ENCODE measurements at regions not wholly inside any gene's neighbourhood (a gene's known extent, or its start where the extent isn't known, plus 50 kb on each side); places are given as distances from the start of the nearest gene placed in this dataset.
"Not testable (repeated sequence)": the region's sequence is repeated elsewhere in the genome, so short reads cannot be mapped to it uniquely, and the experiment has no call there.

DNA sequence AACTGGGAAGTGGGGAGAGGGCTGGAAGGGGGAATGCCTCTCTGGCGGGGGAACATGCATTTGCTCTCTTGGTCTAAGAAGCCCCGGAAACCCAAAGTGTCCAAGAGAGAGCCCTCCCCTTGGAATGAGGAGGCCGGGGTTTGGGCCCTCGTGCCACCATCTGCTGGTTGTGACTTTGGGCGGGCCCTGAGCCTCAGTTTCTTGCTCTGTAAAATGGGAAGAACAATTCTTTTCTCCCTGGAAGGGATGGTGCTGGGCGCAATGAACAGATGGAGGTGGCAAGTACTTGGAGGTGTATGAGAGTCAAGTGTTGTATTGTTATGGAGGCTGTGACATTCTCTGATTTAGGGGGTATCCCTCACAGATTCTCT is 69.9 kb upstream of the TARDBP start:
- no peak for DNase-seq

DNA sequence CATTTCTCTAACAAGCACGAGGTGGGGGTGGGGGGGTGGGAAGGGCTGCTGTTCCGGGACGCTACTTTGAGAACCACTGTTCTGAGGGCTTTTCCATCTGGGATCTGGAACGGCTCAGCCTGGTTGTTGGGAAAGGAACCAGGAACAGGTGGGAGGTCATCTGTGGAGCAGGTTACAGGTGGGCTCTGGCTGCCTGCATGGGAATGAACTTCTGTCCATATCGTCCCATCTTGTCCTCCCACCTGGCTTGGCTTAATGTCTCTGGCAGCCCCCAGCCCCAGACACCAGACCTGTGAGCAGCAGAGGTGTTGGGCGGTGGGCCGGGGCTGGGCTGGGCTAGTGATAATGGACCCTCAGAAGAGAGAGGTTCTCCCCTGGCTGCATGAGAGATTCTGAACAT is 69.4 kb upstream of the TARDBP start:
- DNase-seq = no peak

DNA sequence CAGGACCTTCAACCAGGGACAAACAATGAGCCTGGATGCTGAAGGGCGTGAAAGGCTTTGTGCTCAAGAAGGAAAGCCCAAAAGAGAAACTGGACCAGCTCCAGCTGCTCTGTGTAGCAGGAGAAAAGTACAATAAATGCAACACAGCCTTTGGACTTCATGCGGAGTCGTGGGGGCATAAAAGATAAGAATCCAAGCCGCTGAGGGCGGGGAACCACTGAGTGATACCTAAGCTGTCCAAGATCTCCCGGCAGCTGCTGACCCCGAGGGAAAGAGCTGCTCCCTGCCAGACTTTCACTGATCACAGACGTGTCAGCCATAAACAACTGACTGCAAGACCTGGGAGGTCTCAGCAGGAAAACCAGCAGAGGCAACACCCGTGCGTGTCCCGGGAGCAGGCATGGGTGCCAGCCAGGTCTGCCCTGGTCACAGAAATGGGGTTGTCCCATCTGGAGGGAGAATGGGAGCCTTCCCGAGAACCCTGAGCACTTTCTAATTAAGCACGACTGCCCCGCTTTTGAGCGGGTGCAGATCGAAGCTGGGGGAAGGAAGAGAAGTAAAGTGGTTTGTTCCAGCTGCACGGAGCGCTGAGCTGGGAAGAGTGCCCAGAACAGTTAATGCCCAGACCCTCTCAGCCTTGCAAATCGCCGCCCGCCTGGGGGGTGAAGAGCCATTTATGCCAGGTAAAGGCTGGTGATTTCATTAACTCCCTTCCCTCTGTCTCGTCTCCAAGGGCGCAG is 68.3 kb upstream of the TARDBP start:
- DNase-seq = no peak

DNA sequence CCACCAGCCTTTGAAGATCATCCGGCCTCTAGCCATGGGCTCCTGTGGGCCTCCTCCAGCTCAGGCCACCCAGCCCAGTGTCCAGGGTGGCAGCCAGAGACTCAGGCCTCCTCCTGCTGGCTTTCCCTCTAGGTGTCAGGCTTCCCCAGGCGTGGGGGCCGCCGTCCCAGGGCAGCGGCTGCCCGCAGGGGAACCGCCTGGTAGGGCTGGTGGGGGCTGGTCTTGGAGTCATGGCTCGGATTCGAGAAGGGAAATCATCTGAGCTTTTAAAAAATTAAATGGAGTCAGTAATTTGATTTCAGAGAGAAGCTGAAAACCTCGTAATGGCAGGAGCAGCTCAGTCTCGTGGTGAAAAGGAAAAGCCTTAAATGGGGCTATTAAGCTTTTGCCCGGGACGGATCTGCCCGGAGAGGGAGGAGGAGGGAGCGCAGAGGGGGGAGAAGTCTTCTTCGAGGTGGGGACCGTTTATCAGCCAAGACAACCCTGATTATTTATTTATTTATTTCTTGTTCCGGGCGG is 66.4 kb upstream of the TARDBP start:
- DNase-seq = no peak

DNA sequence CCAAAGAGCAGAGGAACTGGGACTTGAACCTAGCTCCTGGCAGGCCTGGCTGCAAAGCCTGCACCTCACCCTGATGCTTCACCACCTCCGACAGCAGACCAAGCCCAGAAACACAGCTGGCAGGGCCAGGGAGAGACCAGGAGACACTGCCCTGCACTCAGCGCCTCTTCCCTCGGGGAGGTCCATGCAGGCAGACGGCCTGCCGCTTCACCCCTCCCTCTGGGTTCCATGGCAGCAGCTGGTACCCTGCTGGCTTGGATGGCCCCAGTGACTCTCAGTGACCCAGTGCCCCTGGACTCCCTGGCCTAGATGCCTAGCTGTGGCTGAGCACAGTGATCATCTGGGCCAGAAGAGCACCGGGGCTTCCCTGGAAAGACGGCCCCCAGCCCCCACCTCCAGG is 65.3 kb upstream of the TARDBP start:
- no peak for DNase-seq

DNA sequence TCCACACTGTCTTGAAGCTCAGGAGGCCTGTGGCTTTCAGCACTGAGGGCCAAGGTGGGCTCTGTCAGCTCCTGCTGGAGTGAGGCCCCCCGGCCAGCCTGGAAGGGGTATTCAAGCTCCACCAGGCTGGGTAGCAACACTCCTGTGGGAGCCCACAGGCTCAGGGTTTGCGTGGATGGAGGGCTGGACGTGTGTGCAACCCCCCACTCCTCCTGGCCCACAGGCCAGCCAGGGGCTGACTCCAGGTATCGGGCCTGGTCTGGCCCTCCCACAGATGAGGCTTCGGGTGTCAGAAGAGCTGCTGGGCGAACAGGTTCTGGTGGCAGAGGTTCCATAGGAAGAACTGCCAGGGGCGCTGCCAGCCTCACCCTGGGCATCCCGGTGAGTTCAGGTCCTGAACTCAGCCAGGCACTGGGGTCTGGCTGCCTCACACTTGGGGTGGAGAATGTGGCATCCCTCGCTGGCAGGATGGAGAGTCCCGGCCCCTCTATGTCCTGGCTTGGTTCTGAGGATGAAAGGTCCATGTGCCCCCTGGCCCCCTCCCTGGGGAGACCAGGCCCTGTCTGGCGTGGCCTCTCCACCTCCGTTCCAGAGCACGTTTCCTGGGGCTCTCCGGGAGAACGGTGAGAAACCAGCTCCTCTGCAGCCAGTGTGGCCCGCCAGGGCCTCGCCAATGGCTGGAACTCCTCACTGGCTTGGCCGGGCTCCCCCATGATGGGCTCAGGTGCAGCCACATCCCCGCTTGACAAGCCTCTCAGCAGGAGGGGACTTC is 64.6 kb upstream of the TARDBP start:
- DNase-seq = no peak

DNA sequence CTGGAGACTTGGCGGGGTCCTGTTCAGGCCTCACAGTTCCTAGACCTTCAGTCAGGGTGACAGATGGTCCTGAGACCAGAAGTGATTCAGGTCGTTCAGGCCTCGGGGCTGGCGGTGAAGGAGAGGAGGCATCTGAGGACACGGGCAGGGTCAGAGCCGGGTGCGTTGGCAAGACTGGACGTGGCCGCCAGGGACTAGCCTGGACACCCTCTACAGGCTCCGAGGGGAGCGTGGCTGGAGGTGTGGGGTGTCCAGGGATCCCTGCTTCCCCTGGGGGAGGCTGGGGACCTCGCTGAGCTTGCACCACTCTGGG is 64.0 kb upstream of the TARDBP start:
- no peak for DNase-seq

DNA sequence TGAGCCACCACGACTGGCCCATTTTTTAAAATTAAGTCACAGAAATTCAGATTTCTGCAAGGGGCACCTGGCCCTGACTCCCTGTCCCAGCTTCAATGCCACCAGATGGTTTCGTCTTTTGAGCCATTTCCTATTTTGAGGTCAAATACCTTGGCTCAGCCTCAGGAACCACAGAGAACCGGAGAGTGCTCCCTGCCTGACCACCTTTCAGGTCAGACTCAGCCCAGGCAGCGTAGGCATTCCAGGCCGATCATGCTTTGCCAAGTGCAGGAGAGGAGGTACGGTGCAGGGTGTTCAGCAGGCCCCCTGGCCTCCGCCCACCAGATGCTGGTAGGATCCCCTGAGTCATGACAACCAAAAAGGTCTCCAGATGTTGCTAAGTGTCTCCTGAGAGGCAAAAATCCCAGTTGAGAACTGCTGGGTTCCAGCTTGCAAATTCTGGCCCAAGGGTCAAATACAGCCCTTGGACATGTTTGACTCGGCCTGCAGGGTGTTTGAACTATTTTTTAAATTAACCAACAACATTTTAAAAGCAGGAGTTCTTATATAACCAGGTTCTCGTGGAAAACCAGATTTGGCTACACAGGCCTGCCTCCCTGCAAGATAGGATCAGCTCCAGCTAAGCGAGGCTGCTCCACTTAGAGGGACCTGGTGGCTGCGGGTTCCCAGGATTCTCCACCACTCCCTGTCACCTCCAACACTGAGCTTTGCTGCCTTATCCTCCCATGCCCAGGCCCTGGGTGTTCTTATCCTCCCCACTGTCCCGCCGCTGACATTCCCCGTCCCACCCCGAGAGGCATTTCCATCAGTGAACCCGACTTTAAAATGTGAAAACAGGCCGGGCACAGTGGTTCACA is 61.9 kb upstream of the TARDBP start:
- DNase-seq = no peak

DNA sequence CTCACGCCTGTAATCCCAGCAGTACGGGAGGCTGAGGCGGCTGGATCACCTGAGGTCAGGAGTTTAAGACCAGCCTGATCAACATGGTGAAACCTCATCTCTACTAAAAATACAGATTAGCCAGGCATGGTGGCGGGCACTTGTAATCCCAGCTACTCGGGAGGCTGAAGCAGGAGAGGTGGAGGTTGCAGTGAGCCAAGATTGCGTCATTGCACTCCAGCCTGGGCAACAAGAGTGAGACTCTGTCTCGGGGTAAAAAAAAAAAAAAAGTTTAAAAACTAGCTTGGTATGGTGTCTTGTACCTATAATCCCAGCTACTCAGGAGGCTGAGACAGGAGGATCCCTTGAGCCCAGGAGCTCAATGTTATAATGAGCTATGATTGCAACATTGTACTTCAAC is 61.2 kb upstream of the TARDBP start:
- DNase-seq = not testable (repeated sequence)

DNA sequence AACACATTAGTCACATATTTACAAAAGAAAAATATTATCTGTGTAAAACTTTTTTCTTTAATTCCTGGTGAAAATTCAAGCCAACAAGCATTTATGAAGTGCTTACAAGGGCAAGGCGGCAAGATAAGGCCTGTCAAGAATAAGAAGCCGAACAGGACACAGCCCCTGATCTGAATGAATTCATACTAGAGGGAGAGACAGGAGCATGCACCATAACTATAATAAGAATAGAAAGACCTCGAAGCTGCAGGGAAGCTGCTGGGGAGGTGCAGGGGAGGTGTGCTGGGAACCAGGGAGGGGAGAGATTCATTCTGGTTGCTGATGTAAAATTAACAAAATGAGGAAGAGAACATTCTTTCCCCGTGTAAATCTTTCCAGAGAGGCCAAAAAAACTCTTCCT is 60.5 kb upstream of the TARDBP start:
- DNase-seq = no peak

DNA sequence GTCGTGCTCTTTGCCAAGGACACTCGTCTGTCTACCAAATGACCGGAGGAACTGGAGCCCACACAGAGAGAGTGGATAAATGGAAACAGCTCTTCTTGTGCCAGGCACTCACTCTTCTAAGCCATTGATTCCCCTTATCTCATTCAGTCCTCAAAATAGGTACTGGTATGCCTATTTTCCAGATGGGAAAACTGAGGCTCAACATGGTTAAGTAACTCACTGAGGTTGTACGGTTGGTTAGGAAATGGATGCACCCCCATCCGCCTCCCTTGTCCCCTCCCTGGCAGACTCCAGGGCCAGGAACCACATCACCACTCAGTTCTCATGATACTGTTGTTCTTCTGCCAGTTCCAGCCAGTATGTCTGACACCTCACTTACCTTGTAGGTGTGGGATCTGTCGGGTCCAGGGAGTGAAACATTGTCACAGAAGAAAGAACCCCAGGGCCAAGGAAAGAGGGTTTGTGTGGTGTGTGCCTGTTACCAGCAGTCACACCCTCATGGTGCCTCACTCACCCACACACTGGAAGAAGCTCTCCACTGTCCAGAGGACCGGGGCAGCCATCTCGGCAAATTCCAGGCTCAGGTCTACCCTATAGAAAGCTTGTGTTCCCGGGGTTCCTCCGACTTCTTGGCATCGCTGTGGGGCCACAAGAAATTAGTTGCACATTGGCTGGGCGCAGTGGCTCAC is 58.8 kb upstream of the TARDBP start:
- DNase-seq = no peak

DNA sequence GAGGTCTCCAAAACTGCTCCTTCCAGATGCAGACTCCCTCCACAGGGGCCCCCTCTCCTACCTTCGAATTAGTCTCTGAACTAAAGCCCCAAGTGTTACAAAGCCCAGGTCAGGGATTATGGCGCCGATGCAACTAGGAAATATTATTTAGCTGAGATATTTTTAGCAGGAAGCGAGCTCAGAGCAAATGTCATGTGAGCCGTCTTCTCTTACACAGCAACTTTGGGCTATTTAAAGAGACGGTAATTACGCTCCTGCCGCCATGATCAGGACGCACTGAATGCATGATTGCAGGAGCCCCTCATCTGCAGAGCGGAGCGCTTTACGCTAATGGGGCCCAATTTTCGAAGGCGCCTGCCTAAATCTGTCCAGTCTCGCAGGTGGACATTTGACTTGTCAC is 55.3 kb upstream of the TARDBP start:
- DNase-seq = no peak

DNA sequence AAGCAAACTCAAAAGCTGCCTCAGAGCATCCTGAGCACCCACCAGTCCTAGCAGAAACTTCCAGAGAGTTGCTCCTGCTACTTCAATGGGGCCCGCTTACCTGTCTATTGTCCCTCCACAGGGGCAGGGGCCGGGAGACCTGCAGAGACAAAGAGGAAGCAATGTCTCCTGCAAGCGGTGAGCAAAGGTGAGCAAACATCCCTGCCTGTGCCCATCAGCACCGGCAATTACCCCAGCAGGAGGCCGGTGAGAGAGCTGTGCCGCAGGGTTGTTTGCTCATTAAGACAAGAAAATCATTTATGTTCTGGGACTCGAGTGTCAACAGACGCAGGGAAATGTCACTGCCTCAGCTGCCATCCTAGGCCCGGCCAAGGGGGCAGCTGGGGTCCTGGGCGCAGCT is 53.8 kb upstream of the TARDBP start:
- DNase-seq = no peak

DNA sequence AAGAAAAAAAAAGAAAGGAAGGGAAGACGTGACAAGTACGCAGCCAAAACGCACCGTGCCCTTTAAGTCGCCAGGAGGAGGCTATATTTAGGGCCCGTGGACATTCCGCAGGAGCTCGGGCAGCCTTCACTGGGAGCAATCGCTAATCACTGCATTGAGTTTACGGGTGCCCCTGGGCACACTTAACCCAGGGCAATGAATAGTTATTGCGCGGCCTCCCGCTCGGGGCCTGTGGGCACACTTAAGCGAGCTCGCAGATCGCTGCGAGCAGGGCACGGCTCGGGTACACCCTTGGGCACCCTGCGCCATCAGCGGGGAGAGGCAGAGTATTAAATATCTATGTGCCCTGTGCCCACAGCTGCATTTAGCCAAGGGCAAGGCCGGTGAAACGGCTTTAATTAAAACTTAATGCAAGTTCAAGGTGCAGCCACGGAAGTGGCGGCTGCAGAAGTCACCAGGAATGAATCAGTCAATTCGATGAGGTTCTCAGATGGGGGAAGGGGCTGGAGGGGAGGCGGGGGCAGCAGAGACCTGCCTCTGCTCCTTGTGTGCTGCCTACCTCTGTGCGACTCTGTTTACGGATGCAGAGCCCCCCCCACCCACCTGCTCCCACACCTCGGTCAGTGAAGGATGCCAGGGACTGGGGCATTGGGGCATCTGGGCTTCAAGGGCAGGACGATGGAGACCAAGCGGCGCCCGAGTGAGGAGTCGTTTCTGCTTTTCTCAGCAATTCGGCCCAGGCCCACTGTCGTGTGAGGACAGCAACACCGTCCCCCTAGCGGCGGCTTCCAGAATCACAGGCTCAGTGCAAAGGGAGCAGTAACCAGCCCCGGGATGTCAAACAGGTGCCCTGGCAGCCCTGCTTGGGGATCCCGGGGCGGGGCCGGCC is 51.8 kb upstream of the TARDBP start:
- peak; percentile 72 to 77 for DNase-seq

DNA sequence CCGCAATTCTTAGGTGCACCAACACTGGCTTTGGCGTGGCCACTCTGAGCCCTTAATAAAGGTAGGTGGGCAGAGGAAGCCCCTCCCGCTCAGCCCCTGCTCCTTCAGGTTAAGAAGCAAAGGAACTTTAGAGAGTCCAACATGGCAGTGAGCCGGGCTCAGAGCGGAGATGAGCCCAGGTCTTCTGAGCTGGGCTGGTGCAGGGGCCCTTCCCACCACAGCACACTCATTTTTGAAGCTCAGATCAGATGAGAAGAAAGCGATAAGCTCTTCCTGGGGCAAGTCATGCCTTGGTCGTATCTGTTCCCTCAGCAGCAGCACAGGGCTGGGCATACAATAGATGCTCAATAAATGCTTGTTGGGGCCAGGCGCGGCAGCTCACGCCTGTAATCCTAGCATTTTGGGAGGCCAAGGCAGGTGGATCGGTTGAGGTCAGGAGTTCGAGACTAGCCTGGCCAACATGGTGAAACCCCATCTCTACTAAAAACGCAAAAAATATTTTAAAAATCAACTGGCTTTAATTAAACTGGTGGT is 51.1 kb upstream of the TARDBP start:
- DNase-seq = no peak

DNA sequence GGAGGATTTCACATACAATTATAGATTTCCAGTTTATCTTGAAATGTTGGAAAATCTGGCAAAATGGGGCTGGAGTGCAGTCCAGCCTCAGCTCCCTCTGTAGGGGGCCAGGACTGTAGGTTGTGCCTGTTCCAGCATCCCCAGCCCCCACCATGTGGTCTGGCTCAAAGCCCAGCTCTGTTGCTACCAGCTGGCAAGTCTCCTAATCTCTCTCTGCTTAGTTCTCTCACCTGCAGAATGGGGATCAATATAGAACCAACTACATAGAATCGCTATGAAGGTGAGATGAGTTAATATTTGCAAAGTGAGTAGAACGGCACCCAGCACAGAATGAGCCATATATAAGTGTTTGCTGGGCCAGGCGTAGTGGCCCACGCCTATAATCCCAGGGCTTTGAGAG is 50.0 kb upstream of the TARDBP start:
- DNase-seq = no peak
